ENCODE measurements at regions not wholly inside any gene's neighbourhood (a gene's known extent, or its start where the extent isn't known, plus 50 kb on each side); places are given as distances from the start of the nearest gene placed in this dataset.

DNA sequence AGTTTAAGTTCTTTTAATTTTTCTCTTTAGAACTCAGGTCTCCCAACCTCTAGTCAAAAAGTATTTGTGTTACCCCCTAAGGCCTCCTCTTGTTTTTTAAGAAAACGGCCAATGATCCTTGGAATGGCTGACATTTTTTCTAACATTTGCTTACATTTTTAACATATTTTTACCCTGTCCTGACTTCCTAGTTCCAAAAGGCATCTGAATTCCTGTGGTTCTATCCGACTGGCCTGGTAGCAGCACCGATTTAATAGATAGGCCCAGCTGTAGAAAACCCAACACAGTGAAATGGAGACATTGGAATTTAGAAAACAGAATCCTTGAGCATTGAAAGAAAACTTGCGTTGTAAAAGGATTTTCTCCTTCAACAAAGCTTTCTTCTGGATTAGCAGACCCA, 134.7 kb upstream of the GSC start:
- Mint-ChIP-seq H3K27me3 (no peaks in the 10 kb centered on the region), H3K36me3 (no peaks in the 10 kb centered on the region), H3K4me3 (no peak overlapping the region), H3K27ac (no peak overlapping the region), H3K9me3 (peaks cover 3% of the 10 kb centered on the region), H3K4me1 (no peaks in the 10 kb centered on the region)
- ATAC-seq: no peak

DNA sequence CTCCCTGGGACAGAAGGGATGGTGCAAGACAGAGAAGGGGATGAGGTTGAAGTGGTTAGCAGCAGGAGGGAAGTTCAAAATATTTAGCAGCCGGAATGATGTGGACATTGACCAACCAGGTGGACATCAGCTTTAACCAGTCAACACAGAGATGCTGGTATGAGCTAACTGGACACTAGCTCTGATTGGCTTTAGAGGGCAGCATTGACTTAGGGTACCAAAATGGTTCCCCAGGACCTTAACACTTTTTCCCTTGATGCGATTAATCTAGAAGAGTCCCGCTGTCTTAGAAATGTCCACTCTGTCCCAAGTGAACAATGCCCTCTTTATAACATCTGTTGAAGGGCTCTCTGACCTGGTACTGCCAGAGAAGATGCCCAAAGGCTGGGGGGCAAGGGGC, 134.0 kb upstream of the GSC start:
- Mint-ChIP-seq H3K4me1 (no peaks in the 10 kb centered on the region), H3K27me3 (no peaks in the 10 kb centered on the region), H3K4me3 (no peak overlapping the region), H3K9me3 (no peaks in the 10 kb centered on the region), H3K27ac (no peak overlapping the region), H3K36me3 (no peaks in the 10 kb centered on the region)
- no peak for ATAC-seq

DNA sequence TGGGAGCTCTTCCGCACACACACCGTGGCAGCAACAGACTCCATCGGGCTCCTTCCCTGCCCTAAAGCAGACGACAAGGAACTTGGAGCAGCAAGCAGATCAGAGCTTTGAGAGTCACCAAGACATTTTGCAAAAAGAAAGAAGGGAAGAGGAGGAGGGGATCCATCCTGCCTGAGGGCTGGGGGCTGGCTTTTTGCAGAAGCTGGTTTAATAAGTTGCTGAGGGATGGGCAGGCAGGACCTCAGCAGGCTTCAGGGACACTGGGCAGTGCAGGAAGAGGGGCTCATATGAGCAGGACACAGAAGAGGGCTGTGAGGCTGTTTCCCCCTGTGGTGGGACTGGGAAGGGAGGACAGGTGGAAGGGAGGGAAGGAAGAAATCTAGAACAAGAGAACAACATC, 133.4 kb upstream of the GSC start:
- no peaks in the 10 kb centered on the region for H3K36me3 Mint-ChIP-seq
- no peak for ATAC-seq
- no peak overlapping the region for H3K27ac Mint-ChIP-seq
- no peaks in the 10 kb centered on the region for H3K27me3 Mint-ChIP-seq
- H3K4me3 Mint-ChIP-seq: no peak overlapping the region
- H3K4me1 Mint-ChIP-seq: no peaks in the 10 kb centered on the region
- H3K9me3 Mint-ChIP-seq: no peaks in the 10 kb centered on the region

DNA sequence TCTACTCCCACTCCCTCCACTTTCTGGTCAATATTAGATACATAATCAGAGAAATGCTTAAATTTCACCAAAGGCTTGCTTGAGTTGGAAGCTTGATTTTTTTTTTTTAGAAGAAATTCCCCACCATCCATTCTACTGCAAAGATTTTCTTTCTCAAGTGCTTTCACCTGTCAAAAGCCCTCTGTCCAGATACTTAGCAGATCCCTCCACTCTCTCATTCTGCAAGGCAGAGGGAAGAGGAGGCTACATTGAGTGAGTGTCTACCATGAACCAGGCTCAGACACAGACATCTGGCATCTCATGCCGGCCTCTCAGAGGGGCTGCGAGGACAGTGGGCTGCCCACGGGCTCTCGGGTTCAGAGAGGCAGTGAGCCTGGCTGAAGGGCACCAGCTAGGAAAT, 127.6 kb upstream of the GSC start:
- no peaks in the 10 kb centered on the region for H3K36me3 Mint-ChIP-seq
- peaks cover 4% of the 10 kb centered on the region for H3K9me3 Mint-ChIP-seq
- no peak overlapping the region for H3K4me3 Mint-ChIP-seq
- no peaks in the 10 kb centered on the region for H3K27me3 Mint-ChIP-seq
- H3K4me1 Mint-ChIP-seq: no peaks in the 10 kb centered on the region
- no peak overlapping the region for H3K27ac Mint-ChIP-seq
- ATAC-seq: no peak

DNA sequence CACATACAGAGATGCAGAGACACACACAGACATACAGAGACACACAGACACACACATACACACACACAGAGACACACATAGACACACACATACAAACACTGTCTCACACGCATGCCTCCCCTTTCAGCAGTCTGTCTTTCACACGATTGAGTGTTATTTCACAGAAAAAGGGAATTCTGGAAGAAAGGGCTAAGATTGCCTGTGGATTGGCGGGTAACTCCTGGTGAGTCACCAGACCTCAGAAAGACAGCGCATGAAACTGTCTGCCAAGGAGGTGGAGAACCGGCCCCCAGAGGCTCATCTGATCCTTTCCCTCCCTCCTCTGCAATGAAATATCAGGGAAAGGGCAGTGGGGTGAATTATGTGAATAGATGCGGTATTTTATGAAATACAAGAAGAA, 127.2 kb upstream of the GSC start:
- H3K27ac Mint-ChIP-seq: no peak overlapping the region
- no peak overlapping the region for H3K4me3 Mint-ChIP-seq
- no peak for ATAC-seq
- H3K36me3 Mint-ChIP-seq: no peaks in the 10 kb centered on the region
- H3K27me3 Mint-ChIP-seq: no peaks in the 10 kb centered on the region
- peaks cover 4% of the 10 kb centered on the region for H3K9me3 Mint-ChIP-seq
- no peaks in the 10 kb centered on the region for H3K4me1 Mint-ChIP-seq

DNA sequence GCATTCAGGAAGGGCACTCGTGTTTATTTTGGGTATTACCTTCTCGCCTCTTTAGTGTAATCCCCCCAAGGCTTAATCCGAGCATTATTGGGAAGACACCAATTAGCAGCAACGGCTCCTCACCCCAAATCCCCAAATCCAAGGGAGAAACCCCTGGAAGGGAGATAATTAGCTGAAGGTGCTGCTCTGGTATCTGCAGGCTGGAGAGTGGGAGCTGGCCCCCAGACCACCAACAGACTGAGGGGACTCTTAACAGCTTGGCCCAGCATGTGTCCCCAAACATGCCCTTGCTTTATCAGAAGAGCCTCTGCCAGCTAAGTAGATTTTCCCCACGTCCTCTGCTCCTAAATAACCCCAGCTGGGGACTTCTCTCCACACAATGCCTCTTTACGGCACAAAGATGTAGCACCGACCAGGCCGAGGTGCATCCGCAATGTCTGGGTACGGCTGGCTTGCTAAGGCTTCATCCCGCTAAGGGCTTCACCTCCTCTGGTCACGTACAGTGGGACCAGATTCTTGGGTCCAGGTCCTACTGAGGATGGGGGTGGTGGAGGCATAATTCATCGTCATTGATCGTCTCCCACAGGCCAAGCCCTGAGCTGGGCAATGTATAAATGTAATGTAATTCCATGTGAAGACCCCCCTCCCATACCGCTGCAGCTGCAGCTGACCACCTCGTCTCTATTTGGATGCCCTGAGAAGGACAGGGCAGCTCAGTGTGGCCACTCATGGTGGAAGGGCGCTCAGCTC, 123.7 kb upstream of the GSC start:
- H3K4me3 Mint-ChIP-seq: no peak overlapping the region
- H3K9me3 Mint-ChIP-seq: peaks cover 4% of the 10 kb centered on the region
- H3K27me3 Mint-ChIP-seq: no peaks in the 10 kb centered on the region
- ATAC-seq: no peak
- H3K4me1 Mint-ChIP-seq: no peaks in the 10 kb centered on the region
- no peaks in the 10 kb centered on the region for H3K36me3 Mint-ChIP-seq
- no peak overlapping the region for H3K27ac Mint-ChIP-seq

DNA sequence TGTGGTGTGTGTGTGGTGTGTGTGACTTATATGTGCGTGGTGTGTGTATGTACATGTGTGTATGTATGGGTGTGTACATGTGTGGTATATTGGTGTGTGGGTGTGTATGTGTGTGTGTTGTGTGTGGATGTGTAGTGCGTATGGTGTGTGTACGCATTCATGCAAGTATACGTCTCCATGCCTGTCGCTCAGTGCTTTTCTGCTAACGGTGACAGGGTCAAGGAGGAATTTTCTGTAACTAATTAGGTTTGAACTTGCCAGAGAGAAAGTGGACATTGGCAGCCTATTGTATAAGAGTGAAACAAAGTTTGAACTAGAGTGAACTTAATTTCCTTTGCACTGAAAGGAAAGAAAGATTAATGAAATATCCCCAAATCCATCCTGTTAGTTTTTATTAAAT, 120.9 kb upstream of the GSC start:
- Mint-ChIP-seq H3K36me3 (no peaks in the 10 kb centered on the region), H3K9me3 (no peaks in the 10 kb centered on the region), H3K4me1 (no peaks in the 10 kb centered on the region), H3K27me3 (peaks cover 4% of the 10 kb centered on the region), H3K4me3 (no peak overlapping the region), H3K27ac (no peak overlapping the region)
- no peak for ATAC-seq

DNA sequence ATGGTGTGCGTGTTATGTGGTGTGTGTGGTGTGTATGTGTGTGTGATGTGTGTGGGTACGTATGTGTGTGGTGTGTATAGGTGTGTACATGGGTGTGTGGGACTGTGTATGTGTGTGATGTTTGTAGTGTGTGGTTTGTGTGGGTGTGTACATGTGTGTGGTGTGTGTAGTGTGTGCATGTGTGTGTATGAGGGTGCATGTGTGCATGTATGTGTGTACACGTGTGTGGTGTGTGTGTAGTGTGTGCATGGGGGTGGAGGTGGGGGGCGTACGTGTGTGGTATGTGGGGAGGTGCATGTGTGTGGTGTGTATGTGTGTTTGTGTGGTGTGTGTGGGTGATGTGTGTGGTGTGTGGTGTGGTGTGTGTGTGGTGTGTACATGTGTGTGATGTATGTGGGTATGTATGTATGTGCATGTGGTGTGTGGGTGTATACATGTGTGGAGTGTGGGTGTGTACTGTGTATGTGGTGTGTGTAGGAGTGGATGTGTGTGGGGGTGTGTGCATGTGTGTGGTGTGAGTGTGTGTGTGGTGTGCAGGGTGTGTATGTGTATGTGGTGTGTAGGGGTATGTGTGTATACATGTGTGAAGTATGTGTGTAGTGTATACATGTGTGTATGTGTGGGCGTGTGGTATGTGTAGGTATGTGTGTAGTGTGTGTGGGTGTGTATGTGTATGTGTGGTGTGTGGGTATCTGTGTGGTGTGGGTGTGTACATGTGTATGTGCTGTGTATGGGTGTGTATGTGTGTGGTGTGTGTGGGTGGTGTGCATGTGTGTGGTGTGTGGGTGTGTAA, 119.8 kb upstream of the GSC start:
- Mint-ChIP-seq H3K27ac (no peak overlapping the region), H3K27me3 (peaks cover 13% of the 10 kb centered on the region), H3K4me3 (no peak overlapping the region), H3K36me3 (no peaks in the 10 kb centered on the region), H3K4me1 (no peaks in the 10 kb centered on the region), H3K9me3 (no peaks in the 10 kb centered on the region)
- no peak for ATAC-seq

DNA sequence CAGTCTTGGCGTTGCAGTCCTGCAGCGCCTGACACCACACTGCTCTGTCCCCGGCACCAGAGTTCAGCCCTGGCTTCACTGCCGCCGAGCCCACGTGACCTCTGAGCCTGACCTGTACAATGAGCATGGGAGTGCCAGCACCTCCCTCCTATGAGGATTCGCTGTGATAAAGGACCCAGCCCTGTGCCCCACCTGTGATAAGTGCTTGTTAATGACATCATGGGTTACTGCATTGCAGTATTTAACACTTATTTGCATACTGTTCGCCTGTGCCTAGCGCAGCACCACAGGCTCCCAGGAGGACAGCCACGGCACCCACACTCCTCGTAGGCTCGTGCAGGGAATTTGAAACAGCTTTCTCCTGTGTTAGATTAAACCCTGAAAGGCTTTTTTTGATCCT, 118.2 kb upstream of the GSC start:
- no peak for ATAC-seq
- Mint-ChIP-seq H3K36me3 (no peaks in the 10 kb centered on the region), H3K4me3 (no peak overlapping the region), H3K9me3 (no peaks in the 10 kb centered on the region), H3K27ac (no peak overlapping the region), H3K4me1 (no peaks in the 10 kb centered on the region), H3K27me3 (peaks cover 13% of the 10 kb centered on the region)

DNA sequence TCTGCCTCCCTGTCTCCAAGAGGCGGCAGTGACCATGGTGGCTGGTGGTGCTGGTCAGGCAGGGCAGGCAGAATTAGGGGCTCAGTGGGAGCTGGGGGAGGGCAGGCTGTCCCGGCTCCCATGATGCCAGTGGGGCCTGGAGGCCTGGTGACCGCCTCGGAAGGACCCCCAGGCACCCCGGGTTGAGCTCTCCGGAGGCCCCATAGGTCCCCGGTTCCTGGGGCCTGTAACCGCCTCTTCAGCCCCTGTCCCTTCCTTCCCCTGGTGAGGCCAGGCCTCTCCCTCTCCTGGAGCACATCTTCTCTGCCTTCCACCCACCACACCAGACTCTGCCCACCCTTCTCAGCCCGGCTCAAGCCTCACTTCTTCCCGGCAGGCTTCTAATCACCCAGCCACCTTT, 117.7 kb upstream of the GSC start:
- ATAC-seq: no peak
- Mint-ChIP-seq H3K4me3 (no peak overlapping the region), H3K36me3 (no peaks in the 10 kb centered on the region), H3K9me3 (no peaks in the 10 kb centered on the region), H3K27ac (no peak overlapping the region), H3K27me3 (peaks cover 13% of the 10 kb centered on the region), H3K4me1 (no peaks in the 10 kb centered on the region)

DNA sequence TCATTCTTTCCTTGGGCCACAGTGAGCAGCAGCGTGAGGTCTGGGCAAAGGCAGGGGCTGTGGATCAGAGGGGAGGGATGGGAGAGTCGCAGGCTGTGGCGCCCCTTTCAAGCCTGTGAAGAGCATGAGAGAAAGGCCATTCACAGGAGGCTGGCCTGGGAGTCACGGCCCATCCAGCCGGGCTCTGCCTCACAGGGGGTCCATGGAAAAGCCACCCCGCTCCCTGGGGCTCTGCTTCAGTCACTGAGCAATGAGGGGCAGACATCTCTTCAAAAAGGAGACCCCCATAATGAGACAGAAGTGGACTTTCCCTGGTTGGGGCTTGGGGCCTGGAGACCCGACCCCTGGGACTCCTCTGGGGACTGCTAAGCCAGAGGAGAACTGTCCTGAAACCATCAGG, 117.0 kb upstream of the GSC start:
- no peaks in the 10 kb centered on the region for H3K36me3 Mint-ChIP-seq
- H3K27ac Mint-ChIP-seq: no peak overlapping the region

DNA sequence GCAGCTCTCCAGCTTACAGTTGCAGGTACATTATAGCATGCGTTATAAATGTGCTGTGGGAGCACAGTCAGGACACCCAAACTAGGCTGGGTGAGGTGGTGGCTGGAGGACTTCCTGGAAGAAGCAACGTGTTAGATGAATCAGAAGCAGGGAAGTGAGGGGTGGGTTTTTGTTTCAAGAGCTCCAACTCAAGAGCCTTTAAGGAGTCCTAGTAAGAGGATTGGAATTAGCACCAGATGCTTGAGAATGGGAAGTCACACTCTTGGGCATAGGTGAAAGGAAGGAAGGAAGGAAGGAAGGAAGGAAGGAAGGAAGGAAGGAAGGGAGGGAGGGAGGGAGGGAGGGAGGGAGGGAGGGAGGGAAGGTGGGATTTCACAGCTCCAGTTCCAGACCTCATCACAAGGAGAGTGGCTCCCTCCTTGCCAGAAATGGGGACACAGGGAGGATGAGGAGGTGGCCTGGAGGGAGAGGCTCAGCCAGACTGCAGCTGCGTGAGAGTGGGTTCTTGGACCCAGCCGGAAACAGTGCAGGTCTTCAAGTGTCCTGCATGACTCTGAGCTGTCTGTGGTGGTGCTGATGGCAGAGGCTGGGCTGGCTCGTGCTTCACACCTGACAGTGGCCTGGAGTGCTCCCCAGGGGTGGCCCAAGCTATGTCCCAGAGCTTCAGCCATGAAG, 115.7 kb upstream of the GSC start:
- Mint-ChIP-seq H3K27me3 (peaks cover 13% of the 10 kb centered on the region), H3K36me3 (no peaks in the 10 kb centered on the region), H3K9me3 (no peaks in the 10 kb centered on the region), H3K4me1 (no peaks in the 10 kb centered on the region), H3K4me3 (no peak overlapping the region), H3K27ac (no peak overlapping the region)
- ATAC-seq: no peak

More for the DNA sequence above, 117.0 kb upstream of the GSC start:
- no peak overlapping the region for H3K4me3 Mint-ChIP-seq
- ATAC-seq: no peak
- H3K4me1 Mint-ChIP-seq: no peaks in the 10 kb centered on the region
- no peaks in the 10 kb centered on the region for H3K9me3 Mint-ChIP-seq
- peaks cover 13% of the 10 kb centered on the region for H3K27me3 Mint-ChIP-seq

DNA sequence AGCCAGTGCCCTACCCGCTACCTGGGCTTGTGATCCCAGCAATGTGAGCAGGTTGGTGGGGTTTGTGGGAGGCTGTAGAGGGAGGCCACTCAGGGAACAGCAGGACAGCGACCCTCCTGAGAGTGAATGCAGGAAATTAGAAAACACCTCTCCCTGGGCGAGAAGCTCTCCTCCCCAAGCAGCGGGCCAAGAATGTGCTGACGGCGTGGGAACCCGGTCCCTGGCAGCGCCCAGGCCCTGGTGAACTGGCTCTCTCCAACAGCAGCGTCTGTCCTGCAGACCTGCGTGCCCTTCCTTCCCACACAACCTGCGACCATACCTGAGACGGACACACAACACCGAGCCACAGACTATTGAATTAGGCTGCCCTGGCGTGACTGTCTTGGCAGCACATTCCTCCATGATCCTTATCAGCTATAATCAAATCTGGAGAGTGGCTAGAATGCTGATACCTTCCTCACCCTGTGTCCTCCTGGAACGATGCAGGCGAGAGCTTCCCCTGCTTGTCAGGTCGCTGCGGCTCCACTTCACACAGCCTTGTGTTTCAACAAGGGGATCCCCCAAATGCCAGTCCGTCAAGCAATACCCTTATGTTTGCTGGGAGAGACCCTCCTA, 114.8 kb upstream of the GSC start:
- Mint-ChIP-seq H3K27ac (no peak overlapping the region), H3K9me3 (no peaks in the 10 kb centered on the region), H3K36me3 (no peaks in the 10 kb centered on the region), H3K4me1 (no peaks in the 10 kb centered on the region), H3K27me3 (peaks cover 13% of the 10 kb centered on the region), H3K4me3 (no peak overlapping the region)
- ATAC-seq: no peak

DNA sequence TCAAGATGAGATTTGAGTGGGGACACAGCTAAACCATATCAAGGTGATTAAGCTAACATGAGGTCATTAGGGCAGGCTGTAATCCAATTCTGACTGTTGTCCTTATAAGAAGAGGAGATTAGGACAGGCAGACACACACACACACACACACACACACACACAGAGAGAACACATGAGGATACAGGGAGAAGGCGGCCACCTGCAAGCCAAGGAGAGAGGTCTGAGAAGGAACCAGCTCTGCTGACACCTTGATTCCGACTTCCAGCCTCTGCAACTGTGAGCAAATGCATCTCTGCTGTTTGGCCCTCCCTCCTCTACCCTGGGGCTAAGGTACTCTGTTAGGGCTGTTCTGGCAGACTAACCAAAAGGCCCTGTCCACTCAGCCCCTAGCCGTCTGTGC, 112.5 kb upstream of the GSC start:
- H3K36me3 Mint-ChIP-seq: no peaks in the 10 kb centered on the region
- no peak overlapping the region for H3K27ac Mint-ChIP-seq
- H3K4me1 Mint-ChIP-seq: no peaks in the 10 kb centered on the region
- H3K9me3 Mint-ChIP-seq: no peaks in the 10 kb centered on the region
- no peak for ATAC-seq
- peaks cover 13% of the 10 kb centered on the region for H3K27me3 Mint-ChIP-seq
- no peak overlapping the region for H3K4me3 Mint-ChIP-seq

DNA sequence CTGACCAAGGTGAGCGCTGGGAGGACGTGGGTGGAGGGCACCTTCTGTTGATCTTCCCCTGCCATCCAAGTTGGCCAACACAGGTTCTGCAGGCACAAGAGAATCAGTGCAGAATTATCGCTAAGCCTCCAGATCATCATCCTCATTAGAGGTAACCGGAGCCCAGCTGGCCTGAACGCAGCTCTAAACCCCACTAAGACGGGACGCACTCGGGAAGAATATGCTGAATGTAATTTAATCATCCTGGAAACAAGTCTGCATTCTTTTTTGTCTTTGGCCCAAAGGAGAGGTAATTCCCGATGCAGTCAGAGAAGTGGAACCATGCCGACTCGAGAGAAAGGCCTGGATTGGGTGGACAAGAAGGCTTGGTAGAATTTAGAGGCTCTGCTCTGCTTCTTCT, 111.0 kb upstream of the GSC start:
- no peaks in the 10 kb centered on the region for H3K4me1 Mint-ChIP-seq
- no peaks in the 10 kb centered on the region for H3K9me3 Mint-ChIP-seq
- H3K27ac Mint-ChIP-seq: no peak overlapping the region

More for the DNA sequence above, 111.0 kb upstream of the GSC start:
- Mint-ChIP-seq H3K27me3 (peaks cover 10% of the 10 kb centered on the region), H3K36me3 (no peaks in the 10 kb centered on the region), H3K4me3 (no peak overlapping the region)
- ATAC-seq: no peak
